HEK293 (cell line): ENCODE measurements at regions not wholly inside any gene's neighbourhood (a gene's known extent, or its start where the extent isn't known, plus 50 kb on each side); places are given as distances from the start of the nearest gene placed in this dataset.

ENCODE experiments used
- CTCF ChIA-PET: fragments of 350-600 bp; formaldehyde crosslinking; extraction: SDS; loops from one replicate; lab custom pipeline; 2021; ENCODE audit warnings: antibody characterized with exemption; lab: Yijun Ruan, JAX
- POLR2A ChIA-PET: fragments of 300-600 bp; formaldehyde crosslinking; extraction: SDS; loops from one replicate; lab custom pipeline; 2020; ENCODE audit warnings: antibody characterized with exemption, inconsistent platforms; lab: Yijun Ruan, JAX
- H3K27ac ChIP-seq: fragments of 200-500 bp; sonication (Bioruptor generic); 2 replicates; pipeline ENCODE4 v1.5.1; 2014; ENCODE audit warnings: low read depth, low read length, control low read depth, inconsistent platforms; ENCODE audit errors: extremely low read depth
- H3K36me3 ChIP-seq, 2 experiments: fragments of 200-500 bp in 1 of 2; sonication (Bioruptor generic) in 1 of 2; 1 replicate in 1 of 2; 2 replicates in 1 of 2; pipeline ENCODE4 v1.5.1; 2014 to 2017; ENCODE audit warnings: inconsistent platforms in 2 of 2, low read length in 2 of 2; ENCODE audit not compliant: control insufficient read depth in 2 of 2, insufficient read depth in 1 of 2
- H3K4me1 ChIP-seq: fragments of 200-500 bp; sonication (Bioruptor generic); 2 replicates; pipeline ENCODE4 v1.5.1; 2014; ENCODE audit warnings: mild to moderate bottlenecking, low read length, inconsistent platforms; ENCODE audit not compliant: control insufficient read depth, insufficient read depth
- H3K4me3 ChIP-seq: 2 replicates; pipeline ENCODE4 v1.5.1; 2011; ENCODE audit warnings: low read depth, mild to moderate bottlenecking, control low read depth, low read length, moderate library complexity
- H3K9me3 ChIP-seq: fragments of 200-500 bp; sonication (Bioruptor generic); 2 replicates; pipeline ENCODE4 v1.5.1; 2014; ENCODE audit warnings: low read depth, low read length, inconsistent platforms; ENCODE audit not compliant: control insufficient read depth, insufficient read depth
- GLIS1 ChIP-seq: fragments of 450-650 bp; formaldehyde crosslinking; IDR thresholded peaks from 2 replicates; pipeline ENCODE4 v1.5.1; 2016; ENCODE audit warnings: missing biosample characterization, missing genetic modification characterization
- HOXA7 ChIP-seq: sonication (generic); formaldehyde crosslinking; IDR thresholded peaks from 2 replicates; pipeline ENCODE4 v1.8.1; 2022; ENCODE audit warnings: missing genetic modification reagents, borderline replicate concordance
- INSM2 ChIP-seq: fragments of 450-650 bp; formaldehyde crosslinking; IDR thresholded peaks from 2 replicates; pipeline ENCODE4 v1.5.1; 2016; ENCODE audit warnings: missing biosample characterization, missing genetic modification characterization
- MYNN ChIP-seq: fragments of 450-650 bp; formaldehyde crosslinking; IDR thresholded peaks from 2 replicates; pipeline ENCODE4 v1.5.1; 2016; ENCODE audit warnings: missing biosample characterization, missing genetic modification characterization, borderline replicate concordance
- REST ChIP-seq: fragments of 450-650 bp; formaldehyde crosslinking; IDR thresholded peaks from 2 replicates; pipeline ENCODE4 v1.5.1; 2016; ENCODE audit warnings: missing biosample characterization, missing genetic modification characterization
- YY2 ChIP-seq: fragments of 450-650 bp; formaldehyde crosslinking; IDR thresholded peaks from 2 replicates; pipeline ENCODE4 v1.5.1; 2016; ENCODE audit warnings: missing biosample characterization, missing genetic modification characterization
- ZBTB1 ChIP-seq: fragments of 450-650 bp; formaldehyde crosslinking; IDR thresholded peaks from 2 replicates; pipeline ENCODE4 v1.5.1; 2016; ENCODE audit warnings: missing biosample characterization, missing genetic modification characterization
- ZBTB17 ChIP-seq: fragments of 450-650 bp; formaldehyde crosslinking; IDR thresholded peaks from 2 replicates; pipeline ENCODE4 v1.5.1; 2016; ENCODE audit warnings: missing biosample characterization, missing genetic modification characterization
- ZBTB8A ChIP-seq: fragments of 450-650 bp; formaldehyde crosslinking; IDR thresholded peaks from 2 replicates; pipeline ENCODE4 v1.5.1; 2016; ENCODE audit warnings: missing biosample characterization, missing genetic modification characterization
- ZNF112 ChIP-seq: fragments of 450-650 bp; formaldehyde crosslinking; IDR thresholded peaks from 2 replicates; pipeline ENCODE4 v1.5.0; 2017; ENCODE audit warnings: missing biosample characterization, missing genetic modification characterization
- ZNF146 ChIP-seq: fragments of 450-650 bp; formaldehyde crosslinking; IDR thresholded peaks from 2 replicates; pipeline ENCODE4 v1.5.1; 2016; ENCODE audit warnings: missing biosample characterization, missing genetic modification characterization
- ZNF148 ChIP-seq: fragments of 450-650 bp; formaldehyde crosslinking; IDR thresholded peaks from 2 replicates; pipeline ENCODE4 v1.5.0; 2017; ENCODE audit warnings: missing biosample characterization, missing genetic modification characterization, borderline replicate concordance
- ZNF174 ChIP-seq: fragments of 450-650 bp; formaldehyde crosslinking; IDR thresholded peaks from 2 replicates; pipeline ENCODE4 v1.5.0; 2017; ENCODE audit warnings: missing biosample characterization, mild to moderate bottlenecking, missing genetic modification characterization
- ZNF221 ChIP-seq: fragments of 450-650 bp; formaldehyde crosslinking; IDR thresholded peaks from 2 replicates; pipeline ENCODE4 v1.5.1; 2017; ENCODE audit warnings: missing biosample characterization, missing genetic modification characterization, borderline replicate concordance
- ZNF558 ChIP-seq: fragments of 450-650 bp; formaldehyde crosslinking; IDR thresholded peaks from 2 replicates; pipeline ENCODE4 v1.5.1; 2016; ENCODE audit warnings: missing biosample characterization, missing genetic modification characterization
- ZNF596 ChIP-seq: fragments of 450-650 bp; IDR thresholded peaks from 2 replicates; pipeline ENCODE4 v1.5.0; 2018; ENCODE audit warnings: missing biosample characterization, mild to moderate bottlenecking, missing genetic modification characterization, moderate library complexity
- ZNF600 ChIP-seq: fragments of 450-650 bp; formaldehyde crosslinking; IDR thresholded peaks from 2 replicates; pipeline ENCODE4 v1.5.1; 2016; ENCODE audit warnings: missing biosample characterization, missing genetic modification characterization
- ZNF610 ChIP-seq: fragments of 450-650 bp; formaldehyde crosslinking; IDR thresholded peaks from 2 replicates; pipeline ENCODE4 v1.5.1; 2016; ENCODE audit warnings: missing biosample characterization, missing genetic modification characterization, borderline replicate concordance
- ZNF621 ChIP-seq: fragments of 450-650 bp; formaldehyde crosslinking; IDR thresholded peaks from 2 replicates; pipeline ENCODE4 v1.5.1; 2017; ENCODE audit warnings: missing biosample characterization, missing genetic modification characterization
- ZNF624 ChIP-seq: fragments of 450-650 bp; formaldehyde crosslinking; IDR thresholded peaks from 2 replicates; pipeline ENCODE4 v1.5.1; 2017; ENCODE audit warnings: missing biosample characterization, missing genetic modification characterization
- ZNF776 ChIP-seq: fragments of 450-650 bp; formaldehyde crosslinking; IDR thresholded peaks from 2 replicates; pipeline ENCODE4 v1.5.0; 2017; ENCODE audit warnings: missing biosample characterization, missing genetic modification characterization, borderline replicate concordance
- ZNF777 ChIP-seq: fragments of 450-650 bp; formaldehyde crosslinking; IDR thresholded peaks from 2 replicates; pipeline ENCODE4 v1.5.1; 2017; ENCODE audit warnings: missing biosample characterization, missing genetic modification characterization, borderline replicate concordance
- TF ChIP-seq, protein P1 (sequence below): fragments of 450-650 bp; formaldehyde crosslinking; IDR thresholded peaks from 2 replicates; pipeline ENCODE4 v1.5.1; 2017; ENCODE audit warnings: missing biosample characterization, missing genetic modification characterization

DNA sequence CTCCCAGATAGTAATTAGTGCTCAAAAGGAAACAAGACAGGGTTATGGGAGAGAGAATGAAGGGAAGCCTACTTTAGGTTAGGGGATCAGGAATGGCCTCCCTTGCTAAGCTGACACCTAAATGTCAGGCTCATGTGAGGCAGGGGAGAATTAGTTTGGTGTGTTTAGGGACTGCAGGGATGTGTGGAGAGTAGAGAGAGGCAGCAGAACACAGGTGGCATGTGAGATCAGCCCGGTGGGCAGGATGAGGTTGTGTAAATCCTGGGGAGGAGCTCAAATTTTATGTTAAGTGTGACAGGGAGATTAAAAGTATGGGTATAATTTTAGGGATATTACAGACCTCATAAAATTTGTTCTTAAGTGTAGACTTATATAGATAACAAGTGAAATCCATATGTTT, 56.2 kb upstream of the ZNF438 start (continued):
- TF ChIP-seq, protein P1, sequence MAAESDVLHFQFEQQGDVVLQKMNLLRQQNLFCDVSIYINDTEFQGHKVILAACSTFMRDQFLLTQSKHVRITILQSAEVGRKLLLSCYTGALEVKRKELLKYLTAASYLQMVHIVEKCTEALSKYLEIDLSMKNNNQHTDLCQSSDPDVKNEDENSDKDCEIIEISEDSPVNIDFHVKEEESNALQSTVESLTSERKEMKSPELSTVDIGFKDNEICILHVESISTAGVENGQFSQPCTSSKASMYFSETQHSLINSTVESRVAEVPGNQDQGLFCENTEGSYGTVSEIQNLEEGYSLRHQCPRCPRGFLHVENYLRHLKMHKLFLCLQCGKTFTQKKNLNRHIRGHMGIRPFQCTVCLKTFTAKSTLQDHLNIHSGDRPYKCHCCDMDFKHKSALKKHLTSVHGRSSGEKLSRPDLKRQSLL (tag by site-specific recombination), result no peak
- TF ChIP-seq ZNF174 (tag by site-specific recombination), result no peak
- TF ChIP-seq ZNF610, result no peak
- no peak for TF ChIP-seq GLIS1 (tag by site-specific recombination)
- TF ChIP-seq ZNF146 (tag by site-specific recombination), result no peak
- TF ChIP-seq, all 188 proteins: peak for 0

GRCh38 chr10:31090894-31091607, 59.4 kb upstream of the ZNF438 start:
- no peaks in the 10 kb centered on the region for H3K36me3 ChIP-seq
- H3K4me1 ChIP-seq, result no peaks in the 10 kb centered on the region
- no peak overlapping the region for H3K4me3 ChIP-seq
- POLR2A ChIA-PET, result no interaction called here
- CTCF ChIA-PET, result no interaction called here
- H3K27ac ChIP-seq, result no peak overlapping the region
- no peaks in the 10 kb centered on the region for H3K9me3 ChIP-seq
- TF ChIP-seq ZNF600 (tag by site-specific recombination) (no peak), ZBTB8A (no peak), ZBTB17 (tag by site-specific recombination) (no peak), MYNN (tag by site-specific recombination) (no peak), ZNF777 (tag by site-specific recombination) (no peak), ZNF112 (no peak), ZNF221 (tag by site-specific recombination) (no peak), REST (tag by site-specific recombination) (no peak), ZNF624 (tag by site-specific recombination) (no peak), ZBTB1 (no peak), ZNF621 (tag by site-specific recombination) (no peak), ZNF558 (tag by site-specific recombination) (no peak), ZNF776 (tag by site-specific recombination) (no peak), ZNF596 (tag by site-specific recombination) (no peak), INSM2 (tag by site-specific recombination) (no peak), HOXA7 (no peak), GLIS1 (tag by site-specific recombination) (no peak), YY2 (tag by site-specific recombination) (no peak), ZNF148 (tag by site-specific recombination) (no peak)
